ENCODE measurements at regions not wholly inside any gene's neighbourhood (a gene's known extent, or its start where the extent isn't known, plus 50 kb on each side); places are given as distances from the start of the nearest gene placed in this dataset.

- peak overlapping the region; percentile 66 for H3K4me2 ChIP-seq
- no peaks in the 10 kb centered on the region for H3K9me3 ChIP-seq (ENCODE audit: low read depth)
- H3K4me3 ChIP-seq, result no peak overlapping the region
- H3K4me1 ChIP-seq, result peaks cover 39% of the 10 kb centered on the region
- Mint-ChIP-seq H3K27me3 (ENCODE audit: insufficient read depth, low read depth) (no peaks in the 10 kb centered on the region), H3K9me3 (no peaks in the 10 kb centered on the region), H3K27ac (peak overlapping the region; percentile 81), H3K4me3 (peak overlapping the region; percentile 25), H3K36me3 (no peaks in the 10 kb centered on the region), H3K4me1 (peaks cover 32% of the 10 kb centered on the region)
- no peaks in the 10 kb centered on the region for H4K20me1 ChIP-seq (ENCODE audit: low read depth)
- DNase-seq (ENCODE audit: low spot score), result peak; percentile 53
- peaks cover 8% of the 10 kb centered on the region for H3F3A ChIP-seq (ENCODE audit: low read depth)
- no peaks in the 10 kb centered on the region for H3K79me2 ChIP-seq (ENCODE audit: low read depth)
- peak overlapping the region; percentile 76 for H2AFZ ChIP-seq (replicated peaks)
- TF ChIP-seq EZH2phosphoT487 (IDR thresholded peaks at IDR 0.05), result no peak
- no peak for TF ChIP-seq CTCF (IDR thresholded peaks at IDR 0.05)
- no peak for TF ChIP-seq EZH2 (IDR thresholded peaks at IDR 0.05)
- H3K36me3 ChIP-seq, result no peaks in the 10 kb centered on the region
- no peak overlapping the region for H3K9ac ChIP-seq
- H3K27me3 ChIP-seq, result no peaks in the 10 kb centered on the region
- H3K27ac ChIP-seq, result peak overlapping the region; percentile 40
Measured at GRCh38 chr2:164014068-164014731, 278.4 kb upstream of the FIGN start.

- H3K27ac ChIP-seq, result no peak overlapping the region
- H3K4me2 ChIP-seq, result no peak overlapping the region
- Mint-ChIP-seq H3K4me3 (no peak overlapping the region), H3K36me3 (no peaks in the 10 kb centered on the region), H3K27me3 (ENCODE audit: insufficient read depth, low read depth) (no peaks in the 10 kb centered on the region), H3K27ac (no peak overlapping the region), H3K4me1 (peaks cover 32% of the 10 kb centered on the region), H3K9me3 (no peaks in the 10 kb centered on the region)
- no peaks in the 10 kb centered on the region for H4K20me1 ChIP-seq (ENCODE audit: low read depth)
- H2AFZ ChIP-seq (replicated peaks), result no peak overlapping the region
- no peak overlapping the region for H3K4me3 ChIP-seq
- H3K9ac ChIP-seq, result no peak overlapping the region
- H3K9me3 ChIP-seq (ENCODE audit: low read depth), result no peaks in the 10 kb centered on the region
- H3K27me3 ChIP-seq, result no peaks in the 10 kb centered on the region
- no peak for DNase-seq (ENCODE audit: low spot score)
- H3F3A ChIP-seq (ENCODE audit: low read depth), result peaks cover 8% of the 10 kb centered on the region
- TF ChIP-seq CTCF (IDR thresholded peaks at IDR 0.05), result no peak
- no peak for TF ChIP-seq EZH2 (IDR thresholded peaks at IDR 0.05)
- no peak for TF ChIP-seq EZH2phosphoT487 (IDR thresholded peaks at IDR 0.05)
- H3K79me2 ChIP-seq (ENCODE audit: low read depth), result no peaks in the 10 kb centered on the region
- H3K4me1 ChIP-seq, result peaks cover 39% of the 10 kb centered on the region
- no peaks in the 10 kb centered on the region for H3K36me3 ChIP-seq
Measured at GRCh38 chr2:164012581-164012980, 276.8 kb upstream of the FIGN start.

- H3K9me3 Mint-ChIP-seq, result no peaks in the 10 kb centered on the region
- peaks cover 20% of the 10 kb centered on the region for H3K4me1 Mint-ChIP-seq
- Histone ChIP-seq H3K36me3 (no peaks in the 10 kb centered on the region), H3K27ac (no peak overlapping the region), H3K4me3 (no peak overlapping the region), H2AFZ (replicated peaks) (peak overlapping the region; percentile 4), H3K4me2 (no peak overlapping the region), H3K27me3 (no peaks in the 10 kb centered on the region), H3K79me2 (ENCODE audit: low read depth) (no peaks in the 10 kb centered on the region), H3K9ac (no peak overlapping the region), H4K20me1 (ENCODE audit: low read depth) (no peaks in the 10 kb centered on the region), H3K4me1 (peaks cover 23% of the 10 kb centered on the region), H3K9me3 (ENCODE audit: low read depth) (no peaks in the 10 kb centered on the region), H3F3A (ENCODE audit: low read depth) (peaks cover 8% of the 10 kb centered on the region)
- no peak for TF ChIP-seq EZH2phosphoT487 (IDR thresholded peaks at IDR 0.05)
- TF ChIP-seq CTCF (IDR thresholded peaks at IDR 0.05), result no peak
- no peak for TF ChIP-seq EZH2 (IDR thresholded peaks at IDR 0.05)
- no peak overlapping the region for H3K27ac Mint-ChIP-seq
- peaks cover 2% of the 10 kb centered on the region for H3K27me3 Mint-ChIP-seq (ENCODE audit: insufficient read depth, low read depth)
- H3K4me3 Mint-ChIP-seq, result no peak overlapping the region
- no peaks in the 10 kb centered on the region for H3K36me3 Mint-ChIP-seq
- no peak for DNase-seq (ENCODE audit: low spot score)
Measured at GRCh38 chr2:164009756-164010337, 274.0 kb upstream of the FIGN start.

All from neural progenitor cell (in vitro differentiated cells).